ENCODE measurements at regions not wholly inside any gene's neighbourhood (a gene's known extent, or its start where the extent isn't known, plus 50 kb on each side); places are given as distances from the start of the nearest gene placed in this dataset.

DNA sequence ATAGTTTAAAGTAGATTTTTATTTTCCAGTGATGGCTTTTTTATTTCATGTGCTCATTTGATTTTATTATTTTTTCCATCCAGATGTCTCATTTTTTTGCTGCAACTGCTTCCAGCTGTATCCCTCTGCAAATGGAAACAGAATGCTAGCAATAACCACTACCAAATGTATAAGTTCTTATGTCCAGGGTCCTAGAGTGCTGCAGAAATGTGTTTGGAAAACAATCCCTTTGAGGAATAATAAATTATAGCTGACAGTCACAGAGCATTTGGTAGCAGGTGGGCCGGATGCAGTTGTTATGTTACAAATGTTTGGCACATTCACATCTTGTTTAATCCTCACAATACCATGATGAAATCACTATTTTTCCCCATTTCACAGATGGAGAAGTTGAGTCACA is 300.7 kb upstream of the PDGFD start:
- no peak for TF ChIP-seq CTCF (IDR thresholded peaks at IDR 0.05; ENCODE audit: insufficient read depth, low read length, poor library complexity, severe bottlenecking)
- no peak for TF ChIP-seq EZH2phosphoT487 (conservative IDR thresholded peaks at IDR 0.05; ENCODE audit: low read length)

Measured in SU-DHL-6 (cell line).